ENCODE measurements at regions not wholly inside any gene's neighbourhood (a gene's known extent, or its start where the extent isn't known, plus 50 kb on each side); places are given as distances from the start of the nearest gene placed in this dataset.

DNA sequence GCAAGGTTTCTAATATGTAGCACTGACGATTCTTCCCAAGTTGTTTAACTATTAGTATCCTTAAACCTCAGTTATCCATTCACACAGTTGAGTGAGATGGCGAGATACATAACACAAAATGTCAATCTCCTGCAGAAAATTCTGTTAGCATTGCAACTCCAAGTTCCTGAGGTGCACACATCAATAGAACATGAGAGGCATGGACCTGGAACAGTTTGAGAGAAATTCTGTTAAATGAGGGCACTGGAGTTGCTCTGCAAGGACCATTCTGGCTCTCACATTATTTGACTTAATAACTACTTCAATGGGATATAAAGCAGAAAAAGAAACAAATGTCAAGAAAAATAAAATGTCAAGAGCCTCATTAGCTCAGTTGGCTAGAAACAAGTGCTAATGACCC, 301.2 kb upstream of the DIAPH2 start:
- intact Hi-C loops (cut with micrococcal nuclease) = no loop called here
- no peak overlapping the region for H3K27ac Mint-ChIP-seq
- H3K4me1 Mint-ChIP-seq = no peaks in the 10 kb centered on the region

DNA sequence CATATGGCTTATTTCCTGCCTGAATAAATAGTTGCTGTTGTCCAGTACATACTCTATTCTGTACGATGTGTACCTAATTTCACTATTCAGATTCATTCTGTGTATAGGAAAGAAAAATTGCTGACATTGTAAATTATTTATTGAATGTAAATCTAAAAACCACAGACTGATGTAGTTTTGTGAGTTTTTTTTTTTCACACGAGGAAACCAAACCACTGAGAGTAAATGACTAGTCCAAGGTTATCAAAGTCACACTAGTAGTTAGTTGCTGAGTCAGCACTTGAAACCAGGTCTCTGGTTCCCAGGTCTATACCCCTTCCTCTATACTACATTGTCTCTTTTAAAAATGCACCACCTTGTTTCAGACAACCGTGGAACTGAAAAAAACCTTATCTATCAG, 298.3 kb upstream of the DIAPH2 start:
- no peak overlapping the region for H2AFZ ChIP-seq (ENCODE audit: insufficient read depth, low read depth, low read length, poor library complexity, severe bottlenecking)
- no peaks in the 10 kb centered on the region for H3K4me1 Mint-ChIP-seq
- H3K9ac ChIP-seq (ENCODE audit: insufficient read depth, low read length, poor library complexity, severe bottlenecking) = no peak overlapping the region
- H3K4me2 ChIP-seq (replicated peaks; ENCODE audit: extremely low read depth, low read length, poor library complexity, severe bottlenecking) = no peak overlapping the region
- DNase-seq = no peak
- no peaks in the 10 kb centered on the region for H3K9me3 ChIP-seq (replicated peaks in 1 of 2; ENCODE audit: control insufficient read depth in 1 of 2, insufficient read depth in 1 of 2, low read length in 2 of 2)
- no peaks in the 10 kb centered on the region for H3K36me3 ChIP-seq (replicated peaks in 1 of 2; ENCODE audit: control insufficient read depth in 1 of 2, insufficient read depth in 2 of 2, low read length in 2 of 2)
- intact Hi-C loops (cut with micrococcal nuclease) = no loop called here
- no peaks in the 10 kb centered on the region for H4K20me1 ChIP-seq (ENCODE audit: insufficient read depth, low read length)
- no peak overlapping the region for H3K27ac ChIP-seq (ENCODE audit: low read depth in 1 of 2, low read length in 2 of 2)
- no peak overlapping the region for H3K4me3 Mint-ChIP-seq
- TF ChIP-seq, protein P1, sequence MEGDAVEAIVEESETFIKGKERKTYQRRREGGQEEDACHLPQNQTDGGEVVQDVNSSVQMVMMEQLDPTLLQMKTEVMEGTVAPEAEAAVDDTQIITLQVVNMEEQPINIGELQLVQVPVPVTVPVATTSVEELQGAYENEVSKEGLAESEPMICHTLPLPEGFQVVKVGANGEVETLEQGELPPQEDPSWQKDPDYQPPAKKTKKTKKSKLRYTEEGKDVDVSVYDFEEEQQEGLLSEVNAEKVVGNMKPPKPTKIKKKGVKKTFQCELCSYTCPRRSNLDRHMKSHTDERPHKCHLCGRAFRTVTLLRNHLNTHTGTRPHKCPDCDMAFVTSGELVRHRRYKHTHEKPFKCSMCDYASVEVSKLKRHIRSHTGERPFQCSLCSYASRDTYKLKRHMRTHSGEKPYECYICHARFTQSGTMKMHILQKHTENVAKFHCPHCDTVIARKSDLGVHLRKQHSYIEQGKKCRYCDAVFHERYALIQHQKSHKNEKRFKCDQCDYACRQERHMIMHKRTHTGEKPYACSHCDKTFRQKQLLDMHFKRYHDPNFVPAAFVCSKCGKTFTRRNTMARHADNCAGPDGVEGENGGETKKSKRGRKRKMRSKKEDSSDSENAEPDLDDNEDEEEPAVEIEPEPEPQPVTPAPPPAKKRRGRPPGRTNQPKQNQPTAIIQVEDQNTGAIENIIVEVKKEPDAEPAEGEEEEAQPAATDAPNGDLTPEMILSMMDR (IDR thresholded peaks at IDR 0.05) = no peak
- H3K9me3 Mint-ChIP-seq = peaks cover 0 to 2% (median 0%) of the 10 kb centered on the region in 7 donors
- H3K27me3 Mint-ChIP-seq (ENCODE audit: low read depth in 3 of 3) = peaks cover 0 to 2% (median 0%) of the 10 kb centered on the region in 3 donors
- H3K36me3 Mint-ChIP-seq = no peaks in the 10 kb centered on the region
- H3K4me3 ChIP-seq (replicated peaks in 1 of 3; ENCODE audit: low read depth in 2 of 3, low read length in 3 of 3) = no peak overlapping the region
- no peaks in the 10 kb centered on the region for H3K79me2 ChIP-seq (ENCODE audit: insufficient read depth, low read length)
- WGBS (ENCODE audit: insufficient coverage) = no CpG with 5 or more reads among the region's 3 CpGs
- H3K4me1 ChIP-seq (ENCODE audit: control insufficient read depth in 1 of 2, insufficient read depth in 2 of 2, low read length in 2 of 2) = no peaks in the 10 kb centered on the region
- H3K27ac Mint-ChIP-seq = no peak overlapping the region
- H3K27me3 ChIP-seq (ENCODE audit: control insufficient read depth in 2 of 2, insufficient read depth in 2 of 2, low read length in 2 of 2) = no peaks in the 10 kb centered on the region

More for the DNA sequence above, 301.2 kb upstream of the DIAPH2 start:
- no peak for DNase-seq
- Histone ChIP-seq H4K20me1 (ENCODE audit: insufficient read depth, low read length) (no peaks in the 10 kb centered on the region), H3K9ac (ENCODE audit: insufficient read depth, low read length, poor library complexity, severe bottlenecking) (no peak overlapping the region), H3K27ac (ENCODE audit: low read depth in 1 of 2, low read length in 2 of 2) (no peak overlapping the region), H3K27me3 (ENCODE audit: control insufficient read depth in 2 of 2, insufficient read depth in 2 of 2, low read length in 2 of 2) (no peaks in the 10 kb centered on the region), H3K4me2 (replicated peaks; ENCODE audit: extremely low read depth, low read length, poor library complexity, severe bottlenecking) (no peak overlapping the region), H3K36me3 (replicated peaks in 1 of 2; ENCODE audit: control insufficient read depth in 1 of 2, insufficient read depth in 2 of 2, low read length in 2 of 2) (no peaks in the 10 kb centered on the region), H3K4me1 (ENCODE audit: control insufficient read depth in 1 of 2, insufficient read depth in 2 of 2, low read length in 2 of 2) (no peaks in the 10 kb centered on the region), H2AFZ (ENCODE audit: insufficient read depth, low read depth, low read length, poor library complexity, severe bottlenecking) (no peak overlapping the region), H3K4me3 (replicated peaks in 1 of 3; ENCODE audit: low read depth in 2 of 3, low read length in 3 of 3) (no peak overlapping the region), H3K79me2 (ENCODE audit: insufficient read depth, low read length) (no peaks in the 10 kb centered on the region), H3K9me3 (replicated peaks in 1 of 2; ENCODE audit: control insufficient read depth in 1 of 2, insufficient read depth in 1 of 2, low read length in 2 of 2) (no peaks in the 10 kb centered on the region)
- H3K27me3 Mint-ChIP-seq (ENCODE audit: low read depth in 3 of 3) = peaks cover 0 to 2% (median 0%) of the 10 kb centered on the region in 3 donors
- no peaks in the 10 kb centered on the region for H3K36me3 Mint-ChIP-seq
- H3K9me3 Mint-ChIP-seq = peaks cover 0 to 2% (median 0%) of the 10 kb centered on the region in 7 donors
- H3K4me3 Mint-ChIP-seq = no peak overlapping the region
- no CpG with 5 or more reads among the region's 2 CpGs for WGBS (ENCODE audit: insufficient coverage)
- TF ChIP-seq, protein P1 (IDR thresholded peaks at IDR 0.05) = no peak

All from CD14-positive monocyte (primary cell).